Fibroblast of pulmonary artery (primary cell): ENCODE measurements at regions not wholly inside any gene's neighbourhood (a gene's known extent, or its start where the extent isn't known, plus 50 kb on each side); places are given as distances from the start of the nearest gene placed in this dataset.

Experiments used
- DNase-seq: peaks from one replicate; pipeline ENCODE4 v3.0.0-alpha.2; 2010; ENCODE audit warnings: low read depth
- H3K4me3 ChIP-seq: replicated peaks from 2 replicates; pipeline ENCODE4 v1.5.1; 2011; ENCODE audit warnings: low read depth, mild to moderate bottlenecking, control low read depth, low read length, moderate library complexity
- TF ChIP-seq, protein P1 (sequence below): IDR thresholded peaks from 2 replicates; pipeline ENCODE4 v1.5.1; 2011; ENCODE audit warnings: mild to moderate bottlenecking, control low read depth, low read length, inconsistent platforms; ENCODE audit errors: missing control alignments

DNA sequence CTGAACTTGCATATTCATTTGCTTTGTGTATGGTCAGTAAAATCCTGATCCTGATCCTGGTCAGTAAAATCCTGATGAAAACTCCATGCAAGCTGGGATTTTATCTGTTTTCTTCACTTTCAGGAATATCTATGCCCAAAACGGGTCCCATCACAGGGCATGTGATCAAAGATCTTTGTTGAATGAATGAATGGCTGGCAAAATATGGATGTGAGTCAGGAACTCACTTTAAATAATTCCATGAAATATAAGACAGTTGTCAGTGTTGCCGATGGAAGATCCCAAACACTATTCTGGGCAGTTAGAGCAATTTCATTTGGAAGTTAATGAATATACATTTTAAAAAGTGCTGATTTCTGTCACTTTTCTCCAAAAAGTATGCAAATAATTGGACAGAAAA is 598.4 kb downstream of the GBA3 start:
- no peak for DNase-seq
- TF ChIP-seq, protein P1, sequence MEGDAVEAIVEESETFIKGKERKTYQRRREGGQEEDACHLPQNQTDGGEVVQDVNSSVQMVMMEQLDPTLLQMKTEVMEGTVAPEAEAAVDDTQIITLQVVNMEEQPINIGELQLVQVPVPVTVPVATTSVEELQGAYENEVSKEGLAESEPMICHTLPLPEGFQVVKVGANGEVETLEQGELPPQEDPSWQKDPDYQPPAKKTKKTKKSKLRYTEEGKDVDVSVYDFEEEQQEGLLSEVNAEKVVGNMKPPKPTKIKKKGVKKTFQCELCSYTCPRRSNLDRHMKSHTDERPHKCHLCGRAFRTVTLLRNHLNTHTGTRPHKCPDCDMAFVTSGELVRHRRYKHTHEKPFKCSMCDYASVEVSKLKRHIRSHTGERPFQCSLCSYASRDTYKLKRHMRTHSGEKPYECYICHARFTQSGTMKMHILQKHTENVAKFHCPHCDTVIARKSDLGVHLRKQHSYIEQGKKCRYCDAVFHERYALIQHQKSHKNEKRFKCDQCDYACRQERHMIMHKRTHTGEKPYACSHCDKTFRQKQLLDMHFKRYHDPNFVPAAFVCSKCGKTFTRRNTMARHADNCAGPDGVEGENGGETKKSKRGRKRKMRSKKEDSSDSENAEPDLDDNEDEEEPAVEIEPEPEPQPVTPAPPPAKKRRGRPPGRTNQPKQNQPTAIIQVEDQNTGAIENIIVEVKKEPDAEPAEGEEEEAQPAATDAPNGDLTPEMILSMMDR, result no peak
- no peak overlapping the region for H3K4me3 ChIP-seq

DNA sequence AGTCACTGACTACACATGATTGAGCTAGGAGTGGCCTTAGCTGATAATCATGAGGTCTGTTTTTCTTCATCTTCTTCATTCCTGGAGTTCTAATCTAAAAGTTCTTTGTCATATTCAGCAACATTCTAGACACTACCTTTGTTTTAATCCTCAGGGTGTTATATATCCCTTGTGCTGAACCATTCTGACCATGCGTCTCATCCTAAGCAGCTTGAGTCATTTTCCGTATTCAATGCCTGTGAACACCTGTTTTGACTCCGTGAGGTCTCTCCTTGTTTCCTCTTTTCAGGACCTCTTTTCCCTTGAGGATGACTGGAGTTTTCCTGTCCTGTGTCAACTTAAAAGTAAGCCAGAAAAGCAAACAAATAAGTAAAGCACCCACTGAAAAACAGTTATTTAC is 597.9 kb downstream of the GBA3 start:
- TF ChIP-seq, protein P1, result no peak
- peak; percentile 61 for DNase-seq

DNA sequence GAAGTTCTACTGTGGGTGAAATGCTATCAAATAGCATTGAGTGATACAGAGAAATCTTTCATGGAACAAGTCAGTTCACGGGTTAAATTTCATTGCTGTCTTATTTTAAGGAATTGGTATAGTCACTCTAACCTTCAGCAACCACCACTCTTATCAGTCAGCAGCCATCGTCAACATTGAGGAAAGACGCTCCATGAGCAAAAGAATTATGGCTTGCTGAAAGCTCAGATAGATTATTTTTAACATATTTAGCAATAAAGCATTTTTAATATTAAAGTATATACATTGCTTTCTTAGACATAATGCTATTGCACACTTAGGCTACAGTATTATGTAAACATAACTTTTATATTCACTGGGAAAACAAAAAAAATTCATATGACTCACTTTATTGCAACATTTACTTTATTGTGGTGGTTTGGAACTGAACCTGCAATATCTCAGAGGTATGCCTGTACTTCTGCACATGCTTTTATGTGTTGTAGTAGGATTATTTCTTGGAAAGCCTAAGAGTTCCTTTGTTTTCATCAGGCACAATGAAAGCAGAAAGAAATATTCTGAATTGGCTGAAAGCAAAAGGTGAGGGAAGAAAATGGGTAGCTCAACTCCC is 586.7 kb downstream of the GBA3 start:
- TF ChIP-seq, protein P1, result no peak
- peak; percentile 69 for DNase-seq
- H3K4me3 ChIP-seq, result no peak overlapping the region

More for the DNA sequence above, 597.9 kb downstream of the GBA3 start:
- no peak overlapping the region for H3K4me3 ChIP-seq

DNA sequence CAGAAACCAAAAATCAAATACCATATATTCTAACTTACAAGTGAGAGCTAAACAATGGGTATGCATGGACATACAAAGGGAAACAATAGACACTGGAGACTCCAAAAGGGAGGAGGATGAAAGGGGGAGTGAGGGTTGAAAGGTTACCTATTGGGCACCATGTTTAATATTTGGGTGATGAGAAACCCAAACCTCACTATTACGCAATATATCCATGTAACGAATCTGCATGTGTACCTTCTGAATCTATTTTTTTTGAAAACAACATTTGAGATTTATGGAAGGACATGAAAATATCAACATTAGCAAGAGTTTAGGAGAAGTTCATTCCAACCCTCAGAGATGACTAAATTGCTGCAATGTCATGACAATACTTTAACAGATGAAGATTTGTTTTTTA is 586.1 kb downstream of the GBA3 start:
- DNase-seq, result no peak
- TF ChIP-seq, protein P1, result no peak
- no peak overlapping the region for H3K4me3 ChIP-seq

DNA sequence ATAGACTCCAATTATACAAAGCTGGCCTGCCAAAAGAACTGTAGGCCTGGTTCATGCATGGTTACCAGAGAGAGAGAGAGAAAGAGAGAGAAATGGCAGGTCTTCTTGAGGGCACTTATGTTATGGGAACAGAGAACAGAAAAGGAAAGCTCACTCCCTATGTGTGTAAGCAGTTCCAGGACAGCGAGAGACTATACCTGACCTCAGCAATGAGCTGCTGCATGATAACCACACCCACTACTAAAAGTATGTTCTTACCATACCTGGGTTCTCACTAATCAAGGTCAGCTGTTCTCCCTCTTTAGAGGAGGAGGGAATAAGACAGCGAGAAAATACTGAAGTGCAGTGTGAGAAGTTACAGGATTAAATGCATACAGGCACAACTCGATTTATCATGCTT is 583.3 kb downstream of the GBA3 start:
- H3K4me3 ChIP-seq, result no peak overlapping the region
- DNase-seq, result no peak
- TF ChIP-seq, protein P1, result no peak

GRCh38 chr4:23269566-23269965 is 576.8 kb downstream of the GBA3 start:
- peak; percentile 60 for DNase-seq
- H3K4me3 ChIP-seq, result no peak overlapping the region
- TF ChIP-seq, protein P1, result no peak

DNA sequence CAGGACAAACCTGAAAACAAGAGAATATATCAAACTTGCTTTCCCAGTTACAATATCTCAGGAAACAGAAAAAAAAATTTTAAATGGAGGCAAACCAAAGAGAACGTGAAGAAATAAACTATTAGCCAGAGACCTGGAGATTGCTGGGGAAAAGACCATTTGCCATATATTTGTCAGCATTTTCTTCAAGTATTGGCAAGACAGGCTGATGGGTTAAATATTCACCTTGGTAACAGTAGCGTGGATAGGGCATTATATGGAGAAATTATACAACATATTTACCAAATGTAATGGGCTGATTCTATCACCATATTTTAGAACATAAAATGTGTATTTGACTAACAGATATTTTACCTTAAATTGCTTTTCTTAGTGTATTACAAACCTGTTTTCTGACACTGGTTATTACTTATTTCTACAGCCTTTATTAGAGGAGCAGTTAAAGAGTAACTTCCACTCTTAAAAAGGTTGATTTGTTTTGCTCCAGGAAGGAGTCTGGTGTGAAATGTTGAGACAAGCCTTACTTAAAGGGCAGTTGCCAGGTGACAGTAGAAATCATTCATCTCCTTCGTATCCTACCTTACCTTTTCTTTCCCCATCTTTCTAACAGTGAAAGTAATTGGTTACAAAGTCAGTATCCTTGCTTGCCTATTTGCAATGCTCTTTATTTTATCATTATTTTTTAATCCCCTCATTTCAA is 575.5 kb downstream of the GBA3 start:
- no peak overlapping the region for H3K4me3 ChIP-seq
- TF ChIP-seq, protein P1, result no peak
- DNase-seq, result no peak
